GM08714 (cell line): ENCODE measurements at regions not wholly inside any gene's neighbourhood (a gene's known extent, or its start where the extent isn't known, plus 50 kb on each side); places are given as distances from the start of the nearest gene placed in this dataset.

Source experiments
- H3K4me3 ChIP-seq: fragments of 200-500 bp; sonication (Bioruptor generic); 2 replicates; pipeline ENCODE4 v1.5.1; 2014; ENCODE audit warnings: mild to moderate bottlenecking, low read length, inconsistent platforms
- ZNF274 ChIP-seq: IDR thresholded peaks from 2 replicates; pipeline ENCODE4 v1.6.1; 2012; ENCODE audit warnings: mild to moderate bottlenecking, low read depth, low read length

DNA sequence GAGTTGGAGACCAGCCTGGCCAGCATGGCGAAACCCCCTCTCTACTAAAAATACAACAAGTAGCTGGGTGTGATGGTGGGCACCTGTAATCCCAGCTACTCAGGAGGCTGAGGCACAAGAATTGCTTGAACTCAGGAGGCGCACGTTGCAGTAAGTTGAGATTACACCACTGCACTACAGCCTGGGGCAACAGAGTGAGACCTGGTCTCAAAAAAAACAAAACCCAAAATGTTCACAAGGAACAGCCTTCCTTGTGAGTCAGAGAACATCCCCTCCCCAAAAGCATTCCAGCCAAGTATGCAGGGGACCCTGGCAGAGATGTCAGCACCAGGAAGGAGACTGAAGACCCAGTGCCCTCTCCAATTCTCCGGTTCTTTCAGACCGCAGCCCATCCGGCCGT is 314.9 kb upstream of the TSHZ3 start:
- TF ChIP-seq ZNF274, result no peak

GRCh38 chr19:31664997-31665396 is 315.8 kb upstream of the TSHZ3 start:
- no peak for TF ChIP-seq ZNF274
- H3K4me3 ChIP-seq, result no peak overlapping the region

More for the DNA sequence above, 314.9 kb upstream of the TSHZ3 start:
- H3K4me3 ChIP-seq, result no peak overlapping the region

DNA sequence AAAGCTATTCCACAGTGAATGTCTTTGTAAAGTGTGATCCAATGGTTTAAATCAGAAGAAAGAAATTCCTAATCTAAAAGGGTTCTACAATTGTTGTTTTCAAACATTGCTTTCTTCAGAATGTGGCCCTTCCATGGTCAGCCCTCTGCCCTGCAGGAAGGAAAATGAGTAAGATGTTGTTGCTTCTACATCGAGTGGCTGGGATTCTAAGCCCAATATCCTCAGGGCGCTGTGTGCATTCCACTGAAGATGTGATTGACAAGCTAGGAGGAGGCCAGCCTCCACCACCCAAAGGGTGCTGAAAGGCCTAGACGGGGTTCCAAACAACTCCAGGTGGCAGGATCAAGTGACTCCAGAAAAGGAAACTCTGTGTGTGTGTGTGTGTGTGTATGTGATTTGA is 316.9 kb upstream of the TSHZ3 start:
- no peak for TF ChIP-seq ZNF274
- no peak overlapping the region for H3K4me3 ChIP-seq

DNA sequence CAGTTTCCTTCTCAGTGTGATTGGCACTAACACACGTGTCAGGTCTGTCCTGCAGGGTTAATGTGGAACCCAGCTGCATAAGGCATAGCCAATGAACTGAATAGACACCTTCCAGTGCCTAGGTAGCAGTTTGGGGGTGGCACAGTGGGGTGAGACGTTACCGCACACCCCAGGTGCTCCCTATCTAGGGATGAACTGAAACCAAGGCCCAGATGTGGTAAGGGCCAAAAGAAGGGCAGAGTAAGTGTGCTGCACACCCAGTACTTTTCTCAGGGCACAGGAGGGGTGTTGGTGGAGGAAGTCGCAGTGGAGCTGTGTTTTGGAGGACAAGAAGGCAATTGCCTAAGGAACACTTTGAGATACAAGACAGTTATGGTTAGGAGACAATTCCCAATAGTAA is 317.9 kb upstream of the TSHZ3 start:
- no peak for TF ChIP-seq ZNF274
- no peak overlapping the region for H3K4me3 ChIP-seq

DNA sequence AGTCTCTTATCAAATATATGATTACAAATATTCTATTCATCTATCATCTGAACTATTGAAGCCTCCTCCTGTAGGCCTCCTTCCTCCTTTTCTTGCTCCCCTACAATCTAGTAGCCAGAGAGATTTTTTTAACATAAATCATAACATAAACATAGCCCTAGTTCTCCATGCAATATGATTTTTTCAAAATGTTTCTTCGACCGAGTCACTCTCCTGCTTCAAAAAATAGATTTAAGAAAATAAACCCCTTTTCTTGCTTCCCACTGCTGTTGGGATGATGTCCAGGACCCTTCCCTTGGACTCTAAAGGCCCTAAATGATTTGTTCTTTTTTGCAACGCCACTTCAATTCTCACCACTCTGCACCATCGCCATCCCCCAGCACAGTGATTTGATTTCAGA is 319.7 kb upstream of the TSHZ3 start:
- H3K4me3 ChIP-seq, result no peak overlapping the region
- TF ChIP-seq ZNF274, result no peak

DNA sequence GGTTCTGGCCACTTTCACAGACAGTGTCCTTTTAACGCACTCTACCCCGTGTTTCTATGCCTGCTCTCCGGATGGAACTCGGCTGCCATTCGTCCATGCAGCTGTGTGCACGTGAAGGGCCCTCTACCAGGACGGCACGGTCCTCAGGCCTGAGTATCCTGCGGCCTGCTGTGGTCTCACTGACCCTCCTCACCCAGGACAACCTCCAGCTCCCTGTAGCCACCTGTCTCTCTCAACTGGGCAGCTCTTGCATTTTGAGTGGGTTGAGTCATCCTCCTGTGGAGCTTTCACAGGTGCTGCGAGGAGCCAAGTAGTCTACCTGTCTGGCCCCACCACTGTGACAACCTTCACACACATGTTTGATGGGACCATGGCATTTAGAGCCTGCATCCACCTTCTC is 321.7 kb upstream of the TSHZ3 start:
- H3K4me3 ChIP-seq, result no peak overlapping the region
- TF ChIP-seq ZNF274, result no peak

DNA sequence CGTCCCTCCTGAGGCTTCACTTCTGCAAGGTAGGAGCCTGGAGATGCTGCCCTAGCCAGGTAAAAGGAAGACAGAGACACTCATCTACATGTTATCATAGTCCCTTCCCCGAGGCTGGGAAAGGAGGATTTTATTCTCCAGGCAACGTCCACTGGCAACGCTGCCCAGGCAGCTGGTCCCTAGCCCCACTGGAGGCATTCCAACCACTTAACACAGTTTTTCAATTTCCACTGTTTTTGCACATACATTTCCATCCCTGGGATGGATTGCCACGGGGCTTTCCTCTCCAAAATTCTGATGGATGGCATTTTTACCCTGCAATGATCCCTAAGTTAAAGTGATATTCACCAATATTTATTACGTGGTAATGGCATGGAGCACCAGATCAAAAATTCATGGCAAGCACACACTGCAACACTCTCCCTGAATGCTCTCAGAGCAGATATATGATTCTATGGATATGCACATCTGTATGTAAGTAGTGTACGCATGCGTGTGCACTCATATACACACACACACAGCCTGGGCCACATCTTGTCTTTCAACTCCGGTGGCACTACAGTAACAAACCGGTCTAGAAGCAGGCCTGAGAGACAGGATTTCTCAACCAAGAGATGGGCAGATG is 322.3 kb upstream of the TSHZ3 start:
- TF ChIP-seq ZNF274, result no peak
- H3K4me3 ChIP-seq, result no peak overlapping the region

DNA sequence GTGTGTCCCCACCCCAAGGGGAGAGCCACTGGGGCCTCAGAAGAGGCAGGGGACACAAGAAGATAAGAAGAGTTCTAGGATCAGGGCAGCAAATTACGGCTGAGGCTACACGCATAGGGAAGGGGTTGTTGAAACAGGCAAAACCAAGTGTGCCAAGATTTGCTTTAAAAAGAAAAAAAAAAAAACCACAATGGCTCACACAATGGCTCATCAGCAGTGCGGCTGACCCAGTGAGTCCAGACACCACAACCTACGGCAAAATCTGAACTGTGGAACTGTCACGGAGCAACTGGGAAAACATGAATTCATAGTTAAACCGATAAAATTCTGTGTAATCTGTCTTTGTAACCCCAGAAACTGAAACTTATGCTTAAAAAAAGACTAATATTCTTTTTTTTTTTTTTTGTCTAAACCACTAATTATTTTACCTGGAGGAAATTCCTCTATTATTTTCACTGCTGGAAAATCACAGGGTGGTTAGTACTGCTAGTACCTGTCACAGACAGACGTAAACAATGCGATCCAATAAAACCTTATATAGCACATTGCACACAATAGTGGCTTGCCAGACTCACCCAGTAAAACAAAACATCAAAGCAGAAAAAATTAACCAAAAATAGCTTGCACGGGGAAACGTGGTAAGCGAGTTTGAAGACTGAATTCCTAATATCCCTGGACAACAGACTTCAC is 325.4 kb upstream of the TSHZ3 start:
- no peak overlapping the region for H3K4me3 ChIP-seq
- no peak for TF ChIP-seq ZNF274

DNA sequence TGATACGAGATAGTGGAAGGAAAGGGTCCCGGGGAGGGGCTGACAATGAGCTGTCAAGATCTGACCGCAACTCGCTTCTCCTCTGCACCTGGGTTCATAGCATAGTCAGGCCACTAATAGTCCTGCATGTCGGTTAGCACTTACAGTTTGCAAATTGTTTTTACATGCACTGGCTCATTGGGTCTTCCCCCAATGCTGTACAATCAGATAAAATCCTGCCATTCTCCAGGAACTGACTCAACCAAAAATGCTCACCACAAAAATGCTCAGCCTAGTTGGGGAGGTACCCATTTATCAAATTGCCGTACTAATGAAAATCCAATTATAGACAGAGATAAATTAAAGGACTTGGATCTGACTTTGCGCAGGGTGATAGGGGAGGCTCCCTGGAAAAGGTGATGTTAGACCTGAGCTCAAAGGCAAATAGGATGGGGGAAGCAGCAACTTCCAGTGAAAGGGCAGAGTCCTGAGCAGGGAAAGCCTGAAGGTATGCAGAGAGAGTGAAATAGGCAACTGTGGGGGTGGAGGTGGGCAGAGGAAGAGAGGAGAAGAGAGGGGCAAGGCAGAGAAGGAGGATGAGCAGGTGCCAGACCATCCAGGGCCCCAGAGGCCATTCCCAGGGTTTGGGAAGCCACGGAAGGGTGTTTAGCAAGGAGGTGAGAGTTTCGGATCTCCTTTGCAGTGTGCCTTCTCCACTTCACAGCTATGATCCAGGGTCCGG is 326.1 kb upstream of the TSHZ3 start:
- TF ChIP-seq ZNF274, result no peak

DNA sequence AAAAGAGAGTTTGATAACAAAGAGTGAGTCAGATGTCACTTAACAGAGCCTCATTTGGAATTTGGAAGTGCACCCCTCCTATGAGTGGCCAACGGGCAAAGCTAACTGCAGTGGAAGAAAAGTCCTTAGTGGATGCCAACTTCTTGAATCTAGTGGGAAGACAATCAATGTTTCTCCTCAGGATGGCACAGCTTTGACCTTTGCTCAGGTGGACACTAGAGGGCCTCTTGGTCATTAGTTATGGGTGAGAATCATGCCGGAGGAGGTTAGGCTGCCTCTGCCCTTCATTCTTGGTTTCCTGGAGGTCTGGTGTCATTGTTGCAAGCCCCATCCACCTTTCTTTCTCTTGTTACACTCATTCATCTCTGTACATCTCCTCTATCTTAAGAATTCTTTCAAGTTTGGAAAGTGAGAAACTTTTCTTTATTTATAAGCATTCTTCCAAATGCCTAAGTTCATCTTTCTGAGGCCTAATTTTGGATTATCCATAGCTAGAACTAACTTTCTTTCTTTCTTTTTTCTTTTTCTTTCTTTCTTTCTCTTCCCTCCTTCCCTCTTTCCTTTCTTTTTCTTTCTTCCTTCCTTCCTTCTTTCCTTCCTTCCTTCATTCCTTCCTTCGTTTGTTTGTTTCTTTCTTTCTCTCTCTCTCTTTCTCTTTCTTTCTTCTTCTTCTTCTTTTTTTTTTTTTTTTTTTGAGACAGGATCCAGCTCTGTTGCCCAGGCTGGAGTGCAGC is 327.2 kb upstream of the TSHZ3 start:
- no peak overlapping the region for H3K4me3 ChIP-seq
- TF ChIP-seq ZNF274, result no peak

More for the DNA sequence above, 326.1 kb upstream of the TSHZ3 start:
- H3K4me3 ChIP-seq, result no peak overlapping the region

DNA sequence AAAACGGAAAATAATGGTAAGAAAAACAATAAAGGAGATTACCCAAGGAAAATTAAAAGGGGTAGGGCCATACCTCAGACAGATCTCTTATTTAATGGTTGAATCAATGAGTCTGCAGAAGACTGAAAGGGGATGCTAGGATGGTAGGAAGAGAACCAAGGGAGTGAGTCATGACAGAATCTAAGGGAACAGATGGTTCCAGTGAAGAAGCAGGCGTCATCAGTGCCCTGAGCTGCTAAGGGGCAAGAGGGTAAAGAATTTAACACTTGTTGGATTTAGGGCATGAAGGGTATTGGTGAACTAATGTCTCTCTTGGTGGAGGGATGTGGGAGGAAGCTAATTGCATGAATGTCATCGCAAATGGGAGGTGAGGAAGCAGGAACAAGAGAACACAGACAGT is 329.2 kb upstream of the TSHZ3 start:
- TF ChIP-seq ZNF274, result no peak
- H3K4me3 ChIP-seq, result no peak overlapping the region

GRCh38 chr19:31681121-31681520 is 331.9 kb upstream of the TSHZ3 start:
- no peak for TF ChIP-seq ZNF274
- no peak overlapping the region for H3K4me3 ChIP-seq

DNA sequence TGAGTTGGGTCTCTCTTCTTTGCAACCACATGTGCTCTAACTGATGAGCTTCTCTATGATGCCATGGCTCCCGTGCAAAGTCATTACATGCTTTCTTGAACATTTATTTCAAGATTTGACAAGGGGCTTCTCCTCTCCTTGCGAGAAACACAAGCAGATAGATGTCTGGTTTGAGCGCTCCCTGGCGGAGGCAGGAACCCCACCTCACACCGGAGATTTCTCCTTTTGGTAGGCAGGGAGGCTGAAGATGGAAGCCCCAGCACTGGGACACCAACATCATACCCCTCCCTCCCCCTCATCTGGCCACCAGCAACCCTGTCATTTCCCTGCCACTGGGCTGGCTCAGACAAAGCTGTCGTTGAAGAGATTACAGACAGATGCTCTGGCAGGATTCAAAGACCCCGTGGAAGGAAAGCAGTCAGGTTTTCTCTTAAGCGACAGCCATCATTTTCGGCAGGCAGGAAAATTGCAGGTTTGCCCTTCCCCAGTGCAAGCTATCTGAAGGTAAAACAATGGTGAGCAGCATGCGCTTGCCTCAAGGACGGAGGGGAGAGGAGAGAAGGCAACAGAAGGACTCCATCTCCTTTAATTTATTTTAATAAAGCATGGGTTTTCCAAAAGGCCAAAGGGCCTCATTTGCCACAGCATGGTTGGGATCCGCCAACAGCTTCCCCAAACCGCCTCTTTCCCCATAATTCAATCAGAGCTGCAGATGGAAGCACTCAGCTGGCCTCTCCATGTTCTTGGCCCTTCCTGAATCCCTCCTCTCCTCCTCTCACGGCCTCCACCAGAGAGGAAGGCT is 344.1 kb upstream of the TSHZ3 start:
- no peak for TF ChIP-seq ZNF274
- no peak overlapping the region for H3K4me3 ChIP-seq

- TF ChIP-seq ZNF274, result no peak
- no peak overlapping the region for H3K4me3 ChIP-seq
Observed at GRCh38 chr19:31693933-31694269, 344.7 kb upstream of the TSHZ3 start.
